M059J (cell line): ENCODE measurements at regions not wholly inside any gene's neighbourhood (a gene's known extent, or its start where the extent isn't known, plus 50 kb on each side); places are given as distances from the start of the nearest gene placed in this dataset.
"Not testable (repeated sequence)": the region's sequence is repeated elsewhere in the genome, so short reads cannot be mapped to it uniquely, and the experiment has no call there.

Experiments used
- DNase-seq: peaks from one replicate; pipeline ENCODE4 v3.0.0-alpha.2; 2012; ENCODE audit warnings: low read depth

DNA sequence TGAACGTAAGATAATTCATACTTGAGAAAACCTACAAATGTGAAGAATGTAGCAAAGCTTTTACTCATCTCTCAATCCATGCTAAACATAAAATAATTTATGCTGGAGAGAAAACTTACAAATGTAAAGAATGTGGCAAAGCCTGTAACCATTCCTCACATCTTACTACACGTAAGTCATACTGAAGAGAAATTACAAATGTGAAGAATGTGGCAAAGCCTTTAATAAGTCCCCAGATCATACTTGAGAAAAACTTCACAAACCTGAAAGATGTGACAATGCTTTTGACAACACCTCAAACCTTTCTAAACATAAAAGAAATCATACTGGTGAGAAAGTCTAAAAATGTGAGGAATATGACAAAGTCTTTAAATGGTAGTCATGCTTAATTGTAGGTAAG, 89.4 kb downstream of the ZNF675 start:
- DNase-seq, result no peak

GRCh38 chr19:23596872-23597271, 90.1 kb downstream of the ZNF675 start:
- no peak for DNase-seq

DNA sequence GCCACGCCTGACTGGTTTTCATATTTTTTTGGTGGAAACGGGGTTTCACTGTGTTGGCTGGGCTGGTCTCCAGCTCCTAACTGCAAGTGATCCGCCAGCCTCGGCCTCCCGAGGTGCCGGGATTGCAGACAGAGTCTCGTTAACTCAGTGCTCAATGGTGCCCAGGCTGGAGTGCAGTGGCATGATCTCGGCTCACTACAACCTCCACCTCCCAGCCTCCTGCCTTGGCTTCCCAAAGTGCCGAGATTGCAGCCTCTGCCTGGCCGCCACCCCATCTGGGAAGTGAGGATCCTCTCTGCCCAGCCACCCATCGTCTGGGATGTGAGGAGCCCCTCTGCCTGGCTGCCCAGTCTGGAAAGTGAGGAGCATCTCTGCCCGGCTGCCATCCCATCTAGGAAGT, 92.7 kb downstream of the ZNF675 start:
- not testable (repeated sequence) for DNase-seq

DNA sequence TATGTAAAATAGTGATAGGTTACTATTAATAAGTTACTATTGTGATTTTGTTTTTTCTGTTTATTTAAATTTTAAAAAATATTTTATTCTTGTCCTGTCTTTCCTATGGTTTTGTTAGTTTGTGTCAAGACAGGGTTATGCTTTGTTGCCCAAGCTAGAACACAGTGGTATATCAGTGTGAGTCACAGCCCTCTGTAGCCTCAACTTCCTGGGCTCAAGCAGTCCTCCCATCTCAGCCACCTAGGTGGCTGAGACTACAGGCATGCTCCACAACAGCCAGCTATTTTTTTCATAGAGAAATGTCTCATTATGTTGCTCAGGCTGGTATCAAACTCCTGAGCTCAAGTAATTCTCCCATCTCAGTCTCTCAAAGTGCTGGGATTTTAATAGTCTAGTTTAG, 99.5 kb downstream of the ZNF675 start:
- peak; percentile 22 for DNase-seq

- no peak for DNase-seq
Measured at GRCh38 chr19:23577501-23577900, 109.5 kb downstream of the ZNF675 start.

DNA sequence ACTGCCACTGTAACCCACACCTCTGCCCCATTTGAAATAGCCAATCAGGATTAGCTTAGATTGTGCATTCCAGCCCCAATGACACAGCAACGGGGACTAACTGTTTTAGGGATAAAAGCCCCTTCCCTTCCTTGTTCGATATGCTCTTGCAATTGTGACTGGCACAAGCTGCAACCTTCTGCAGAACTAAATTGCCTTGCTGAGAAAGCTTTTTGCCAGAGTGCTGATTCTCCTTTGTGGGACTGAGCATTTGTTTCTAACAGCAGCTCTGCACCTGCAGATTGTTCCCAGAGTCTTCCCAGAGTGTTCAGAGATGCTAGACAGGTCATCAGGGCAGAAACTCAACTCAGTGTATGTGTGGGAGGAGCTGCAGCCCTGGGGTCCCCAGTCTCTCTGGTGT, 115.8 kb downstream of the ZNF675 start:
- DNase-seq, result no peak

DNA sequence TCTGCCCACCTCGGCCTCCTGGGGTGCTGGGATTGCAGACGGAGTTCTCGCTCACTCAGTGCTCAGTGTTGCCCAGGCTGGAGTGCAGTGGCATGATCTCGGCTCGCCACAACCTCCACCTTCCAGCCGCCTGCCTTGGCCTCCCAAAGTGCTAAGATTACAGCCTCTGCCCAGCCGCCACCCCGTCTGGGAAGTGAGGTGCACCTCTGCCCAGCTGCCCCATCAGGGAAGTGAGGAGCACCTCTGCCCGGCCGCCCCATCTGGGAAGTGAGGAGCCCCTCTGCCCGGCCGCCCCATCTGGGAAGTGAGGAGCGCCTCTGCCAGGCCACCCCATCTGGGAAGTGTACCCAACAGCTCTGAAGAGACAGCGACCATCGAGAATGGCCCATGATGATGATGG, 118.9 kb downstream of the ZNF675 start:
- DNase-seq, result not testable (repeated sequence)

GRCh38 chr19:23565256-23565655, 121.8 kb downstream of the ZNF675 start:
- DNase-seq, result no peak

- no peak for DNase-seq
Measured at GRCh38 chr19:23563326-23563725, 123.7 kb downstream of the ZNF675 start.

DNA sequence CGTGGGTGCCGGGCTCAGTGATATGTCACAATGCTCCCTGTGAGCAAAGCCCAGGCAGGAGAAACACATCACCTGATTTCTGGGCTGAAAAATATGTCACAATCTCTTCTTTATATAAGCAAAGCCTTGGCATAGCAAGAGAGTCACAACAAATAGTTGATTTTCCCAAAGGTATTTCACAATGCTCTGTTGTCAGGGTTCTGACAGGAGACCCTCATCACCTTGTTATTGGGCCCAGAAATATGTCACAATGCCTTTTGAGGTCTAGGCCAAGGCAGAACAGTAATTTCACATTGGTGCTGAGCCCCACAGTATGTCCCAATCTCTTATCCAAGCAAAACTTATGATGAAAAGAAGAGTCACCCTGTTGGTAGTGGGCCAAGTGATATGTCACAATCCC, 125.7 kb downstream of the ZNF675 start:
- DNase-seq, result peak; percentile 52

- no peak for DNase-seq
Measured at GRCh38 chr19:23560051-23560450, 127.0 kb downstream of the ZNF675 start.

GRCh38 chr19:23558541-23558940, 128.5 kb downstream of the ZNF675 start:
- peak; percentile 75 for DNase-seq

DNA sequence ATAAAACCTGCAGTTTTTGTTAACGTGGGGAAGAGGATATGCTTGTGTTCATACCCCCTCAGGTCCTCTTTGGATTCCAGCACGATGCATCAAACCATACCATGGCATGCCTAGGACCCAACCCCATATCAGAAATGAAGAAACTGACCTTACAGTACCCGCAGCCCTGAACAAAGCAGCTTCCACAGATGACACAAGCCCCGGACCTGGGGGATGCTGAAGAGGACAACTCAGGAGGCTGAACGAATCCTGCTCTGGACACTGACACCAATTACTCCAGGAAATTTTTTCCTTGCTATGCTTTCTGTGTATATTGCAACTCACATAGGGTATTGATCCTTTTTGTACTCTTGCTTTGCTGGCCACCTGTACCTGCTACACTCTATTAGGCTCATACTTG, 129.6 kb downstream of the ZNF675 start:
- DNase-seq, result no peak

DNA sequence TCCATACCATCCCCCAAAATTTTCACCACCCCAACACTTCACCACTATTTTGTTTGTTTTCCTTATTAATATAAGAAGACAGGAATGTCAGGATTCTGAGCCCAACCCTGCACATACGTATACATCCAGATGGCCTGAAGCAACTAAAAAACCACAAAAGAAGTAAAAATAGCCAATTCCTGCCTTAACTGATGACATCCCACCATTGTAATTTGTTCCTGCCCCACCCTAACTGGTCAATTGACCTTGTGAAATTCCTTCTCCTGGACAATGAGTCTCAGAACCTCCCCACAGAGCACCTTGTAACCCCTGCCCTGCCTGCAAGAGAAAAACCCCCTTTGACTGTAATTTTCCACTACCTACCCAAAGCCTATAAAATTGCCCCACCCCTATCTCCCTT, 132.5 kb downstream of the ZNF675 start:
- DNase-seq, result peak; percentile 95

- peak; percentile 96 for DNase-seq
Measured at GRCh38 chr19:23550102-23550501, 136.9 kb downstream of the ZNF675 start.

GRCh38 chr19:23547816-23548430, 139.1 kb downstream of the ZNF675 start:
- peak; percentile 91 for DNase-seq

DNA sequence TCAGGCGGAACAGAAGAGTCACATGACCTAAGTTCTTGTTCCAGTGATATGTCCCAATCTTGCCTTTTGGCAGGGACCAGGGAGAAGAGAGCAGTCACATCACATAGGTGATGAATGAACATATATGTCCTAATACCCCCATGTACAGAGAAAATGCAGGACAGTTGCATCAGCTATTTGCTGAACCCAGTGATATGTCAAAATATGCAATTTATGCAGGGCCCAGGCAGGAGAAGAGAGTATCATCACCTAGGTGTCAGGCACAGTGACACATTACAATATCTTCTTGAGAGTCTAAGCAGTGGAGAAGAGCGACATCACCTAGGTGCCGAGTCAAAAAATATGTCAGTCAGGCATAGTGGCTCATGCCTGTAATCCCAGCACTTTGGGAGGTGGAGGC, 139.9 kb downstream of the ZNF675 start:
- no peak for DNase-seq

DNA sequence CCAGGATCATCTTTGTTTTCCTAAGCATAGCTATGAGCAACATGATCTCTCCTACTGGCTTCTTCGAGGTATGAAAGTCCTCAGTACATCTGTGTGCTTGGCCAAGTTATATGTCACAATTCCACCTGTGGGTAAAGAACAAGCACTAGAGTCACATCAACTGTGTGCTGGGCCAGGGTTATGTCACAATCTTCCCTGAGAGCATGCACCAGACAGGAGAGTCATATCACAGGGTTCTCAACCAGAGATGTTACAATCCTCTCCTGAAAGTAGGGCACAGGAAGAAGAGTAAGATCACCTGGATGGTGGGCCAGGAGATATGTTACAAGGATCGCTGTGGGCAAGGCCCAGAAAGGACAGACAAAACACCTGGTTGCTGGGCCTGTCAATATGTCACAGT, 143.7 kb downstream of the ZNF675 start:
- no peak for DNase-seq

DNA sequence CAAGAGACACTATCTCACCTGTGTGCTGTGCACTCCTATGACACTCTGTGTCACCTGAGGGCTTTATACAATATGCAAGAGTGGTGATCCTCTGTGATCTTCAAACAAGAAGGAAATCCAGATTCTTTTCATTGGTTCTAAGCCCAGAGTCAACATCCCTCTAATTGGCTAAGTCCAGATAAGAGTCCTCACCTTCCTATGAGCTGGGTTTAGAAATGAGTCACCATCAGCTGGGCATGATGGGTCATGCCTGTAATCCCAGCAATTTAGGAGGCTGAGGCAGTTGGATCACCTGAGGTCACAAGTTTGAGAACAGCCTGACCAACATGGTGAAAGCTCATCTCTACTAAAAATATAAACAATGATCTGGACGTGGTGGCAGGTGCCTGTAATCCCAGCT, 144.4 kb downstream of the ZNF675 start:
- peak; percentile 43 for DNase-seq

DNA sequence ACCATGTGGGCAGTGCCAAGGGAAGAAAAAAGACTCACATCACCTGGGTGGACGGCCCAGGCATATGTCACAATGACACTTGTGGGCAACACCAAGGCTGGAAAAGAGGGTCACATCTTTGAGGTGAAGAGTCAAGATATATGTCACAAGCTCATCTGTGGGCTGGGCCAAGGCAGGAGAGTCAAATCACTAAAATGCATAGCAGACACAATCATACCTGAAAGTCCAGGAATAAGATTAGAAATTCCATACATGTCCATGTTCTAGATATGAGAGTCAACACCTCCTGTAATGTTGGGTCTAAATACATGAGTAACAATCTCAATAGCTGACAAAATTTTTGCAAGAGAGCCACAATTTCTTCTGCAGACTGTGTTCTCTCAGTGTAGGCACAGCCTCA, 145.0 kb downstream of the ZNF675 start:
- no peak for DNase-seq

DNA sequence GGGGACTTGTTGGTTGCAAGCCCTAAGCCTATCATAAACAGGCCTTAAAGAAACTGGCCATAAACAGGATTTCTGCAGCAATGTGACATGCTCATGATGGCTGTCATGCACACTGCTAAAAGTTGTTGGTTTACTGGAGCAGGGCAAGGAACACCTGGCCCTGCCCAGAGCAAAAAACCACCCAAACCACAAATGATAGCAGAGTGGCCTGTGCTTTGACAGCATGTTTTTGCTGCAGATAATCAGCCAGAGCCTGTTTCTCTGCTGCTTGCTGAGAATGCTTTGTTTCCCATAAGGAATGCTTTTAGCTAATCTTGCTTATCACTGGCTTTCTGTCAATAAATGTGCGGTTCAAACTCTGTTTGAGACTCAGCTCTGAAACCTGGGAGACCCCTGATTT, 144.9 kb upstream of the ZNF91 start:
- peak; percentile 71 for DNase-seq

DNA sequence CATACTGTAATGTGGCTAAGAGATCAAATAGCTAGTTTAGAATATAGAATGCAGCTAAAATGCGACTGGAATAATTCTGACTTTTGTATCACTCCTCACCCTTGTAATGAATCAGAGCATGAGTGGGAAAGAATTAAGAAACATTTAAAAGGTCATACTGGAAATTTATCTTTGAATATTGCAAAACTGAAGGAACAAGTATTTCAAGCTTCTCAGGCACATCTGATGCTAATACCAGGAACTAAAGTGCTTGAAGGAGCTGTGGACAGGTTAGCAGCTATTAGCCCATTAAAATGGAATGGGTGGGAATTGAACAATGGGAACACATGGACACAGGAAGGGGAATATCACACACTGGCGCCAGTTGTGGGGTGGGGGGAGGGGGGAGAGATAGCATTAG, 144.2 kb upstream of the ZNF91 start:
- DNase-seq, result no peak

DNA sequence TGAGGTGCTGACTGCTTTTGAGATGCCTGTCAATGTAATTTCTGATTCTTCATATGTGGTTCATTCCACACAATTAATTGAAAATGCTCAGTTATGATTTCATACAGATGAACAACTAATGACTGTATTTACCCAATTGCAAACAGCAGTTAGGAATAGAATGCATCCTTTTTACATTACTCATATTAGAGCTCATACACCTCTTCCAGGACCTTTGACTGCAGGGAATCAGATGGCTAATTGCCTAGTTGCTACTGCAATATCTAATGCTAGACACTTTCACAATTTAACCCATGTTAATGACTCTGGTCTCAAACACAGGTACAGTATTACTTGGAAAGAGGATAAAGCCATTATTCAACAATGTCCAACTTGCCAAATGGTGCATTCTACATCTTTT, 141.9 kb upstream of the ZNF91 start:
- peak; percentile 42 for DNase-seq

- peak; percentile 61 for DNase-seq
Measured at GRCh38 chr19:23536341-23536740, 141.1 kb upstream of the ZNF91 start.
